HG02678 (cell line): ENCODE measurements at regions not wholly inside any gene's neighbourhood (a gene's known extent, or its start where the extent isn't known, plus 50 kb on each side); places are given as distances from the start of the nearest gene placed in this dataset.

Source experiments
- ATAC-seq: cut with Tn5 transposase; IDR thresholded peaks from one replicate; pipeline ENCODE4 v1.9.1; 2021; ENCODE audit warnings: mild to moderate bottlenecking, moderate library complexity; ENCODE audit not compliant: unreplicated experiment

- no peak for ATAC-seq
These were observed 335.8 kb upstream of the TRPC7 start for GRCh38 chr5:136701191-136701590.

- no peak for ATAC-seq
These were observed 334.3 kb upstream of the TRPC7 start for GRCh38 chr5:136699651-136700050.

GRCh38 chr5:136698970-136699369, 333.6 kb upstream of the TRPC7 start:
- ATAC-seq = no peak

- no peak for ATAC-seq
These were observed 328.9 kb upstream of the TRPC7 start for GRCh38 chr5:136694258-136694657.

- no peak for ATAC-seq
These were observed 324.2 kb upstream of the TRPC7 start for GRCh38 chr5:136689552-136689951.

- no peak for ATAC-seq
These were observed 321.0 kb upstream of the TRPC7 start for GRCh38 chr5:136686192-136686872.

DNA sequence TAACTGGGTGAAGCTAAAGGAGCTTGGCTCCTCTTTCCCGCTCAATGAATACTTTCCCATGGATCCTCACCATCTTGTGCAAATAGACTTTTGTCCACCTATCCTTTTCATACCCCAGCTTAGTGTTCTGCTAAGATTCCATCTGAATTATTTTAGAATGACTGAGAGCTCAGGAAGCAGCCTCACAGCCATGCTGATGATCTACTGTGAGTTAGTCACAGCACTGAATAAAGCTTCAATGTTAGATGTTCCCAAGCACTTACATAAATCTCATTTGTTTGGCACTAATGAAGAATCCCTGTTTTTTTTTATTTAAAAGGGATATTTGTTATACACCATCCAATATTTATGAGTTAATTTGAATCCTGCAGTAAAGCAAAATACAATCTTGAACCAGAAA, 317.6 kb upstream of the TRPC7 start:
- ATAC-seq = no peak

- ATAC-seq = no peak
These were observed 313.9 kb upstream of the TRPC7 start for GRCh38 chr5:136679233-136679632.

- ATAC-seq = no peak
These were observed 311.9 kb upstream of the TRPC7 start for GRCh38 chr5:136677217-136677616.

DNA sequence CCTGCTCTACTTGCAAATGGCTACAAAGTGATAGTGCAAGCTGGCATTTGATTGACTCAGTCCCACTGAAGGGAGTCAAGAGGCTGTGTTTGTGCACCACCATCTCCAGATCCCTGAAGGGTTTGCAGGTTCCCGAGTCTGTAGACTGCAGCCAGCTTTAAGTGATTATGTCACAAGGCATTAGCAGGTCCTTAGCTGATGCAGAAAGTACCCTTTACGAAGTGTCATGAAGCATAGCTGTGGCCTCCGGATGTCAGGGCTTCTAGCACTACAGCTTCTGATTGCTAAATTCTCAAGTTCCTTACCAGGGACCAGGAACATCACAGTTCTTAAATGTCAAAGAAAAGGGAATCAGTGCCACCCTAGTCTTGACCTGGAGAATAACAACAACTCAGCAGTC, 311.3 kb upstream of the TRPC7 start:
- ATAC-seq = no peak

GRCh38 chr5:136675769-136676168, 310.4 kb upstream of the TRPC7 start:
- no peak for ATAC-seq

GRCh38 chr5:136674178-136674577, 308.8 kb upstream of the TRPC7 start:
- no peak for ATAC-seq

GRCh38 chr5:136667789-136668188, 302.4 kb upstream of the TRPC7 start:
- no peak for ATAC-seq

DNA sequence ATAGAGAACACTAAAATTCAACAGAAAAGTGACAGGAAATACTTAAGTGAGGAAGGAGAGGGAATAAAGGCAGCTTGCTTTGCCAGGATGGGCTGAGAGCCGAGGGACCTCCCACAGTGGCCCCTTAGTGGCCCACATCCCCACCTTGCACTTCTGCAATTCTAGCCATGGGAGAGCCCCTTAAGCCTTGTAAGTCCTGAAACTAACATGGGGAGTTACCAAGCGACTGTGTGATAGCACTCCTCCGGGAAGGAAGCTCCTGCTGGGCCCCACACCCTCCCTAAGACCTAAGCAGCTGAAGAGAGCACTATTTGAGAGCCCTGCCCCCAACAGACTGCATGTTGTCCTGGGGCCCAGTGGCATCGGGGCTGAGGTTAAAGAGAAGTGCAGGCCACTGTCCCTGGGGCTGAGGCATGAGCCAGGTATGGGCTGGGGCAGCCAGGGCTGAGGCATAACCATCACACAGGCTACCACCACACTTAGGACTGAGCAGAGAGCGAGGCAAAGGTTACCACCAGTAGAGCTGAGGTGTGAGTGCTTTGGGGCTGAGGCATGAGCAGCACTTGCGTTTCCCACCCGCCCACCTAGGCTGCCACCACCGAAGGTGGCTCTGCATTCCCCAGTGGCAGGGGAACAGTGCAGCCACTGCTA, 301.8 kb upstream of the TRPC7 start:
- no peak for ATAC-seq

DNA sequence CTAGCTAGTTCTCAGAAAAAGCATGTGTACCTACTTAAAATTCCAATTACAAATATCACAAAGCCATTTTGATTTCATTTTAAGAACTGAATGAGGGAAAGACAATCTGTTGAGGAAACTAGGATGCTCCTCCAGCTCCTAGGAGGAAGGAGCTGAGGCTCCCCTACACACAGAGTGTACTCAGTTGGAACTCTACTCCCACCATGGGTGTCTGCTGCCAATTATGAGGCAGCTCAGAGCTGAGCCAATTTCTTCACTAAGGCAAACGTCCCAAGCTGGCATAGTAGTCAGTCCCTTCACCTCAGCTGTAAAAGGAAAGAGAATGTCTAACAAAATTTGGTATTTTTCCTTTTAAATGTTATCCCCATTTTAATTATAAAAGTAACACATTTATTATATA, 300.0 kb upstream of the TRPC7 start:
- ATAC-seq = no peak

DNA sequence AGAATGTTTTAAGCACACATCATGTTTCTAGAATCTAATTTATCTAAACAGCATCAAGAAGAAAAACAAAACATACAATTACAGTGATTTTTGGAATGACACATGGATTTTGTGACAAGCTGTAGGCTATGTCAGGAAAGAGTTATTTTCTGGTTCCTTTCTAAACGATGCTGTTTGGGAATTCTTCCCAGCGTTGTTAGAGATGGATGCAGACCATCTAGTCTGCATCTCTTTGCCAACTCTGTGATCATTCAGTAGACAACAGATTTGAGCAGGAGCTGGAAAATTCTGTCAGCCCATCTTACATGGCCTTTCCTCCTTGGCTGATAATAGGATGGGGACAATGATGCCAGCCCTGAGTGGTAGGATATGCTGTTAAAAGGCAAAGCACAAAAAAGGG, 295.7 kb upstream of the TRPC7 start:
- no peak for ATAC-seq

- ATAC-seq = no peak
These were observed 291.5 kb upstream of the TRPC7 start for GRCh38 chr5:136656811-136657210.

- no peak for ATAC-seq
These were observed 290.1 kb upstream of the TRPC7 start for GRCh38 chr5:136655468-136655867.

GRCh38 chr5:136646915-136647314, 281.6 kb upstream of the TRPC7 start:
- ATAC-seq = no peak

GRCh38 chr5:136642976-136643375, 277.6 kb upstream of the TRPC7 start:
- no peak for ATAC-seq

- no peak for ATAC-seq
These were observed 274.3 kb upstream of the TRPC7 start for GRCh38 chr5:136639616-136640015.

- ATAC-seq = no peak
These were observed 272.7 kb upstream of the TRPC7 start for GRCh38 chr5:136638084-136638483.

DNA sequence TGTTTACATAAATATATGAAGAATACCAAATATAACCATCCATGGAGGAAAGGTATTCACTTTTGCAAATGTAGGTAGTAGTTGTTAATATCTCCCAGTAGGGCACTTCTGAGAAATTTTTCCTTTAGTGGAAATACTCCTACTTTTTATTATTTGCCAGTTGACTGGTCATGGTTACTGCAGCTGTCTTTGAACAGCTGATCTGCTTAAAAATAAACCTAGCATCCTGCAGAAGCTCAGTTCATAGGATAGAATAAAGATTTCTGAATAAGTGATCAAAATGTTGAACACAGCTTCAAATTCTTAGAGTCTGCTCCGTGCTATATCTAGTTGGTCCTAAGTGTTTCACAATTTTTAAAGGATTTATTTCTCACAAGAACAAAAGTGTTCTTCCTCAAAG, 270.7 kb upstream of the TRPC7 start:
- ATAC-seq = no peak
